B cell (primary cell): ENCODE measurements at regions not wholly inside any gene's neighbourhood (a gene's known extent, or its start where the extent isn't known, plus 50 kb on each side); places are given as distances from the start of the nearest gene placed in this dataset.

ENCODE experiments used
- CTCF ChIP-seq: fragments of 200-600 bp; IDR thresholded peaks from one replicate; pipeline ENCODE4 v1.8.0; 2022; ENCODE audit warnings: antibody characterized with exemption, mild to moderate bottlenecking
- EZH2 ChIP-seq: IDR thresholded peaks from 2 replicates; pipeline ENCODE4 v1.6.1; 2012; ENCODE audit warnings: borderline replicate concordance, low read depth, mild to moderate bottlenecking, moderate library complexity, low read length; ENCODE audit not compliant: insufficient read depth, poor library complexity, severe bottlenecking

- no peak for TF ChIP-seq EZH2
- TF ChIP-seq CTCF = no peak
Observed at GRCh38 chr11:24171869-24172268, 325.0 kb upstream of the LUZP2 start.
